ENCODE measurements at regions not wholly inside any gene's neighbourhood (a gene's known extent, or its start where the extent isn't known, plus 50 kb on each side); places are given as distances from the start of the nearest gene placed in this dataset.
"Not testable (repeated sequence)": the region's sequence is repeated elsewhere in the genome, so short reads cannot be mapped to it uniquely, and the experiment has no call there.

DNA sequence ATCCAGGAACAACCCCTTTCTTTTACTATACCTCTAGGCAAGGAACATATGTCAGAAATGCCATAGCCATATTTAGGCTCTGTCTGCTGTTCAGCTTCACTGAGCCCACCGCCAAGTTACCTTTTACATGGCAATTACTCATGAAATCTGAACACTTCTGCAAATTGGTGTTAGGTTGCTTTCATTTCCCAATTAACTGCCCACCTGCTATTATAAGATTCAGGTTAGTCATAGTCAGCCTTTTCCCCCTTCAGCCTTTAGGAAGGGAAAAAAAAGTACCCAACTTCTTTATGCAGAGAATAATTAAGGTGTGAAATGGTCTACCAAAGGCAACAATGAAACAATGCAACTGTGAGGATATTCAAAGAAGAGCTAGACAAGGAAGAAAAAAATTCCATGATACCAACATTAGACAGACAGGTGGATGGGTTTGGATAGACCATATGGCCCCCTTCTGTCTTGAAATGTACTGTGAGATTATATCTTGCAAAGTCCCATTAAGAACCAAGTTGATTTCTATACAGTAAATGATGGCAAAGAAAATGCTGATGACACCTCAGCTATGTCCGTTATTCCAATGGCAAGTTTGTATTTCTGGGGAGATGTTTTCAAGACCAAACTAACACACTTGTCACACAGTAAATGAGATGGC lies 442.1 kb upstream of the NRP1 start:
- no peak for DNase-seq

DNA sequence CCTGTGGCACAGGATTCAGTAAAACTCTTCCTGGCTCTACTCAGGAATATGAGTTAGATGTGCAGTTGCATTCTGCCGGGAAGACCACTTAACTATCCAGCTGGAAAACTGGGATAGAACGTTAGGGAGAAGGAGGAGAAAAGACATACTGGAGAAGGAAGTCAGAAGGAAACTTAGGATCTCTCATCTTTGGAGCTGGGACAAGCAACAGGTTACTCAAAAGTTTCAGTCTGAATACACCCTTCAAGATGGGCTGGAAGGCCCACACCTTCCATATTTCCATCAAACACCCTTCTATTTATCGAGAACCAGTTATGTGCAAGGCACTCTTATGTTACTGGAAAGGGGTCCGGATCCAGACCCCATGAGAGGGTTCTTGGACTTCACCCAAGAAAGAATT lies 440.4 kb upstream of the NRP1 start:
- no peak for DNase-seq

DNA sequence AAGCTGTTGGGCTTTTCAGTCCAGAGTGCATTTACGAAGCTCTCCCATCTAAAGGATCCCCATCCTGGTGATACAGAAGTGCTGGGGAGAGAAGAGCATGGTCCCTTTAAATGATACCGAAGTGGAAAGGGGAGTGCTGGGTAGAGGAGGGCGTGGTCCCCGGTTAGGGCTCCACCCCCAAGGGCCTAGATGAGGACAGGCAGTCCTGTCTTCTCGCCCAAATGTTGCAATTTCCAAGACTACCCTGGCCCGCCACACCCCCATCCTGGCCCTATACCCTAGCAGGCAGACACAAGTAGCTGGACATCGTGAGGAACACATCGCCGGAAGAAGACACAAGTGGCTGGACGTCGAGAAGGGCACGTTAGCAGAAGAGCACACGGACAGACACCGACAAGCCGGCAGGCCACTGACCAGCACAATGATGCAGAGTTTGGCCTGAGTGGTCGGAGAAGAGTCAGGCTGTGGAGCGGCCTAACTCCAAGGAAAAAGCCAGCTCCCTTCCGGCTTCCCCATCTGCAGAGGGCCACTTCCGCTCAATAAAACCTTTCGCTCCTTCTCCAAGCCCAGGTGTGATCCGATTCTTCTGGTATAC lies 439.5 kb upstream of the NRP1 start:
- DNase-seq: no peak

DNA sequence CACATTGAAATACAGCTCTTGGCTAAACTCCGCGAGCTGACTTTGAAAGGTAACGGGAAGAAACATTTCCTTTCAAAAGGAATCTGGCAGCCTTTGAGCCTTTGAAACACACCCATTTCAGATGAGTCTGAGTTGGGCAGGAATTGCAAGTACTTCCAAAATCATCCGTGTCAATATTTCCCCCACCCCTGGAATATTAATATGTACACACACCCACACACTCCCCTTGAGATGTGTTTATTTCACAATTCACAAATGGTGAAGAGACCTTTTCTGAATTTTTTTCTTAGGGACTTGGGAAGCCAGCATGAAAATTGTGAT lies 438.7 kb upstream of the NRP1 start:
- DNase-seq: no peak

DNA sequence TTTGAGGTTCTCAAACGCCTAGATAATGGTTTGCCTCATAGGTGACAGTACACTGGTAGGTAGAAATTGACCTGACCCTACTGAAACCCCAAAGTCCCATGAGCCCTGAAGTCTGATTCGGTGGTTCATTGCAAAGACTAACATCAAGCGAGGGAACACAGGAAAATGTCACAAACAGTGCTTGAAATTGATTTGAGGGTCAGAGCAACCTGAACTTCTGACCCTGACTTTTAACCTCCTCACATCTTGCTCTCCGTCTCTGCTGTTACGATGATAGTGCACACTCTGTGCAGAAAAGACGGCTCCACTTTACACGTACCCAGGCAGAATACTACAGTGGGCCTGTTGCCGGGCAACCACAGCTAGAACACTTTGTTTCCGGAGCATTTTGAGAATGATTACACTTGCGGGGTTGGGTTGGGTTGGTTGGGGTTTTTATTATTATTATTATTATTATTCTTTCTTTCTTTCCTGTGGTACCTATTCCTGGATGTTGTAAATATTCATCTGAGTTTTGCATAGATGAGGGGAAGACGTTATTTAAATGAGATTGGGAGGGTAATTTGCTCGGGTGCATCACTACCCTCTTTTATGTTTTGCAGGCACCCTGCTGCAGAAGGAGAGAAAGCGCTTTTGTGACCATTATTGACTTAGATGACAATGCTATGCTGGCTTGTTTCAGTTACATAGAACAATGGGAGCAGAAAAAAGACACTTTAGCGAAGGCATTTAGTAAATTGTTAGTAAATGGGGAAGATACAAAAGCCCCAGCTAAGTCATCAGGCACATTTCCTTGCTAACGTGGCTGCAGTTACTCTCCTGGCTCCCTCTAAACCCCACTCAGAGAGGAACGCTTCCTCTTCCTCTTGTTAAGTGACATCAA lies 438.1 kb upstream of the NRP1 start:
- no peak for DNase-seq

DNA sequence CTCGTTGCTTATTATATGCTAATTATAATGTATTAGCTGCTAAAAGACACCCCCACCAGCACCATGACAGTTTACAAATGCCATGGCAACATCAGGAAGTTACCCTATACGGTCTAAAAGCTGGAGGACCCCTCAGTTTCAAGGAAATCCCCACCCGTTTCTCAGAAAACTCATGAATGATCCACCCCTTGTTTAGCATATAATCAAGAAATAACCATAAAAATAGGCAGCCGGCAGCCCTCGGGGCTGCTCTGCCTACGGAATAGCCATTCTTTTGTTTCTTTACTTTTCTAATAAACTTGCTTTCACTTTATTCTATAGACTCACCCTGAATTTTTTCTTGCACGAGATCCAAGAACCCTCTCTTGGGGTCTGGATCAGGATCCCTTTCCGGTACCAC lies 437.4 kb upstream of the NRP1 start:
- DNase-seq: not testable (repeated sequence)

DNA sequence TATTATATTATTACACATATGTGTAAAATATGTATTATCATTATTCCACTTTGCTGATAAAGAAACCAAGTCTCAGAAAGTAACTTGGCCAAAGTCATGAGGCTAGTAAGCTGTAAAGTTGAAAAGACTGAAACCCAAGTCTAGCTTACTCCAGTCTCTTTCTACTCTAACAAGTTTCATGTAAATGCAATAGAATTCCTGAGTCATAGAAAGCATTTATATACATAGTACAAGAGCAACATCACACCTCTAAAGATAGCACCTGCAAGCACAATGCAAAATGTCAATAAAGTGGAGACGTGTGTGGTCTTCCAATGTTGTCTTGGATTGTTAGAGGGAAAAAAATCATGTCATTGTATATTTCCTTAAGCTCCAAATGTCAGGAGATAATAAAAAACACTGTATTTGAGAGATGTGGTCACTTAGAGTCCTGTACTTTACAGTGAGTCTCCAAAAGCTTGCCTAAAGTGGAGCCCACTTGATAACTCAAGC lies 430.3 kb upstream of the NRP1 start:
- no peak for DNase-seq

DNA sequence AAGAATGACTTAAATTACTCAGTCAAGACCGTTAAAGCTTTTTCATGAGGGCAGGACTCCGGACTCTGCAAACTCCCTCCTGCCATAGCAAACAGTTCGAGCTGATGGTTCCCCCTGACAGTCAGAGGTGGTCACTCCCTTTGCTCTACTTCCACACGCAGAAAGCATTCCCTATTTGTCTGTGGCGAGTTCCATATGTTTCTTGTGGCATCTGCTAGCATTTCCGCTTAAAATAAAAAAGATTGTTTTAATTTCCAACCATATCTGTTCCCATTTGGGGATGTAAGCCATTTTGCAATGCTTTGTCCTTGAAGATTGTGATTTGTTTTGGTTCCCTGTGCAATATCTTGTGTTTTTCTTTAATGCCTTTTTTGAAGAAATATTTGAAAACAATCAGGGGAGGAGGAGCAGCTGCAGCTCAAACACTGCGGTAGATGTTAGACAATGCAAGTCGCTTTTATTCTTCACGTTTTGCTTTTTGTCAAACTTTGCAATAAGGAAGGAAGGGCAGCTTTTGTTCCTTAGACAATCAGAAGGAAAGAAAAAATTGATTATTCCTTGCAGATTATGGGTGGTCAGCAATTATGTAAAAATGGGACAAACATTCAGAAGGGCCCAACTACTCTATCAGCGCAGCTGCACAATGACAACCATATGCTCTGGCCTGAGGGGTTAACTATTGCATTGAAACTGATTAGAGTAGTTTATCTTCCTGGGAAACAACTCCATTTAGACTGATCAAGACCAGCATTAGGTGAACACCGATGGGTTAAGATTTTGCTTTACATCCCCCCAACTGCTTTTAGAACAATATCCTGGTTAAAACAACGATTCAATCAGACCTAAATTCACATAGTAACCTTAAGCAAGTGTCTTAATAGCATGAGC lies 425.8 kb upstream of the NRP1 start:
- DNase-seq: no peak

DNA sequence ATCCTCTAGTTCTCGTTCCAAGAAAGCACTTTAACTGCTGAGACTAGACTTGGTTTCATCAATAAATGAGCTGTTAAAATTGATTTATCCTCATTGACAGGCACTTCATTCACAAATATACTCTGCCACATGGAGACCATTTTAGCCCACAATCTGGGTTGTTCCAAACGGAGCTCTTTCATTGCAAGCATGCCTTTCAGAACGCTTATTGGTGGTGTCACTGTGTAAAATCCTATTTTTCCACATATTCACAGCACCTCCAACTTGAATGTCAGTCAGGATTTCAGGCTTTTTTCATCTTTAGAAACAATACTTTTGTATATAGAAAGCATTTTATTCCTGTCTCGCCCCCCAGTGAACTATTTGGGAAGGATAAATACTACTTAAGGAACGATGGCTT lies 424.7 kb upstream of the NRP1 start:
- no peak for DNase-seq

DNA sequence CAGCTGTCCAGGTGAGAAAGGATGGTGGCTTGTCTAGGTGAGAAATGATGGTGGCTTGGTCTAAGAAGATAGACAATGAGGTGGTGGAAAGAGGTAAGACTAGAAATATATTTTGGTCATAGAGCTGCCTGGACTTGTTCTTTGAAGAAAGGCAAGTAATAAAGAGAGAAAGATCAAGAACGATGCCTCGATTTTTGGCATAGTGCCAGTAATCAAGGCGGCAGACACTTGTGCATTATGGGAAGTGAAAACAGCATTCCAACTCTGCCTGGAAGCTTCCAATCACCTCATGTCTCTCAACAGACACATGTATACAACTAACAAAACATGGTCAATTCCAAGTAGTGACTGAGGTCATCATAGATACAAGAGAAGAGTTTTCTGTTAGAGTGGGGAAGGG lies 423.8 kb upstream of the NRP1 start:
- no peak for DNase-seq

DNA sequence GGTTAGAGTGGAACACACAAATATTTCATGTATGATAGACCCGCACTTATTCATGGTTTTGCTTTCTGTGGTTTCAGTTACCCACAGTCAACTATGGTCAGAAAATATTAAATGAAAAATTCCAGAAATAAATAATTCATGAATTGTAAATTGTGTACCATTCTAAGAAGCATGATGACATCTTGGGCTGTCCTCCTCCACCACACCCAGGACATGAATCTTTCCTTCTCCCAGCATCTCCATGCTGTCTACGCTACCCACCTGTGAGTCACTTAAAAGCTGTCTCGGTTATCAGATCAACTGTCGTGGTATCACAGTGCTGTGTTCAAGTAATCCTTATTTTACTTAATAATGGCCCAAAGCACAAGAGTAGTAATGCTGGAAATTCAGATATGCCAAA lies 419.6 kb upstream of the NRP1 start:
- DNase-seq: no peak

DNA sequence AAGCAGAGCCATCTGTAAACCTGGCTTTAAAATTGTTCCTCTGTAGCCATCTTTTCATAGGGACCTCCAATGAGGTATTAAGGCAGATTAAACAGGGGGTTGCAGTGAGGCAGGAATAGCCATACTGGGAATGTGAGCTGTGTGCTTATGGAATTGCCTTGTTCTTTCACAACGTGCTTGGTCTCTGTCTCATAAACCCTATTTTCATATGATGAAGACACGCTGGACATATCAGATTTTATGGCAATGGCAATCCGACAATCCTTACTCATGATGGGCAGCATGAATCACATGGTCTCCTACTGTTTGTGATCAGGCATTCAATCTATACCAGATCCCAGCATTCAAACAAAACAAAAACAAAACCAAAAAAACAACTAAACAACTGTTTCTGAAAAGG lies 418.9 kb upstream of the NRP1 start:
- DNase-seq: no peak

DNA sequence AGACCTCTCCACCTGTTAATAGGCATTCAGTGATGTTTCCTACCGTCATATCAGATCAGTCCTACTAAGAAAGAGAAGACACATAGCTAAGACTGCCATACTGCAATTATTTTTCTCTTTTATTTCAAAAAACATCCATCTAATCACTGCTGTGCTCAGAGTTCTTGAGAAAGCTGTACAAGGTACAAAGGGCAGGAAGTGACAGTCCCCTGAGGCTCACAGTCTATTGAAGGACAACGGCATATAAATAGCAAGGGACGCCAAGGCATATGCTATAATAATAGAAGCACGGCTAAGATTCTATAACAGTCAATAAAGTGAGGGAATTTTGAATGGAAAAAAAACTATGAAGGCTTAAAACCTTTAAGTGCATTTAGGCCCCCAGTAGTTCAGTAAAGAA lies 415.3 kb upstream of the NRP1 start:
- DNase-seq: no peak

DNA sequence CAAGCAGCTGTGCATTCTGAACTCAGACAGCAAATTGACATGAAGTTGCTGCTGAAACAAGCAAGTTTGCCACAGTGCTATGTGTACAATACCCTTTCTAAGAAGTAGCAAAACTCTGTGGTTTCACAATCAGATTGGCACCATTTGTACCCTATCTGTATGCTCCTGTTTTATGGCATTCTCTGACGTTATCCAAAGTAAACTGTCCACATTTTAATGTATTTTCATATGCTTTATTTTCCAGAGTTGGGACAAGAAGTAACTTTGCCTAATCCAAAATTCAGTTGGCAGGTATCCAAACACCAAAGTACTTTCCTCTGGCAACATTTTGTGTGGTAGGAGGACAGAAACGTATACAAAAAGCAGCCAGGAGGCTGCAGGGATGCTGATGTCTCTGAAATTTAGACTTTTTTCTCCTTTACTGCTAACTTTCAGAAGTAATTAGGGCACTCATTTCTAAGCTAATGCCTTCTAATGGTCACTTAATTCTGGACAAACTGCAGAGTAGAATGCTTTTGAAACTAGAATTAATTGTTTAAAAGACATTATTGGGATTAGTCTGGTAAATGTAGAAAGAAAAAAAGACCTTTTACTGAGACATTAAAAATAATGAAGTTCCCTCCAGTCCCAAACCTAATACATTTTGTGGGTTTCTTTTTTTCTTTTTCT lies 414.7 kb upstream of the NRP1 start:
- no peak for DNase-seq

DNA sequence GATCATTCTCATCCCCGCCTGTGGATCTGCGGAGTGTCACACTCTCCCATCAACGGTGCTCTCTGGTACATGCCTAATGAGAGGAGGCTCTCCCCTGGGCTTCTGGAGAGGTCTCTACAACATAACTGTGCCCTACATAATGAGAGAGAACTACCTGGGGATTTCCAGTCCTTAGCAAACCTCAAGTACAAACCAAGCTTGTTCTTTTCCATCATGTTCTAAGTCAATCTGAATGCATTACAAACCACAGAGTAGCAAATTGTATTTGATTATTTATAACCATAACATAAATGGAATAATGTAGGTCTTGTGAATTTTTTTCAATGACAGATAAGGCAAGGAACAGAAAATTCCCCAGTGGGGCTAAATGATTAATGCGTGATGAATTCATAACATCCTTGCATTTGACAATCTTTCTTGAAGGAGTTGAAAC lies 412.4 kb upstream of the NRP1 start:
- DNase-seq: no peak

DNA sequence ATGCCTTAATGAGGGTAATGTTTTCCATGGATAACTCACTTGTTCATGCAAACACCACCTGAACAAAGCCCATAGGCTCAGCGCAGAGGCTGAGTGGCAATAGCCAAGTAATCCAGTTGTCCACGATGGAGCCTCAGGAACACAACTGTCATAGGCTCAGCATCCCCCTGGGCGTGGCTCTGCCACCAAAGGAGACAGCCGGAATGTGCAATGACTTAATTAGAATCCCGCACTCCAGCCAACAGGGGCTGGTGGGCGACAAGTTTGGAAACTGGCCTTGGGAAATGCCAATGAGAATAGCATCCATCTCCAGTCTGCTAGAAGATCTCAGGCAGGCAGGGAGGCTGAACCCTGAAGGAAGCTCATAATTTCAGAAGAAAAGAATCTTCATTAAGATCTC lies 411.7 kb upstream of the NRP1 start:
- DNase-seq: no peak

DNA sequence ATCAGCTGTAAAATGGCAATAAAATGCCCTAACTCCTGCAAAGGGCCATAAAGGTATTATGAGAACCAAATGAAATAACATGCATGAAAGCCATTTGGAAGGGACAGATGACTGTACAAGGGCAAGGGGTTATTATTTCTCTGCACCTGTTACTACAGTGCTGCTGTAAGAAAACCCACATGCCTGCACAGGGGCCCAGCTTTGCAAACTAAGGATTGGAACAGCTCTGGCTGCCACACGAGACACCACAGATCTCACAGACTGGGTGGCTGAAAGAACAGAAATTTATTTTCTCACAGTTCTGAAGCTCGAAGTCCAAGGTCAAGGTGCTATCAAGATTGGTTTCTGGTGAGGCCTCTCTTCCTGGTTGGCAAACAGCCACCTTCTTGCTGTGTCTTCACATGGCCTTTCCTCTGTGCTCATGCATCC lies 409.0 kb upstream of the NRP1 start:
- DNase-seq: no peak

DNA sequence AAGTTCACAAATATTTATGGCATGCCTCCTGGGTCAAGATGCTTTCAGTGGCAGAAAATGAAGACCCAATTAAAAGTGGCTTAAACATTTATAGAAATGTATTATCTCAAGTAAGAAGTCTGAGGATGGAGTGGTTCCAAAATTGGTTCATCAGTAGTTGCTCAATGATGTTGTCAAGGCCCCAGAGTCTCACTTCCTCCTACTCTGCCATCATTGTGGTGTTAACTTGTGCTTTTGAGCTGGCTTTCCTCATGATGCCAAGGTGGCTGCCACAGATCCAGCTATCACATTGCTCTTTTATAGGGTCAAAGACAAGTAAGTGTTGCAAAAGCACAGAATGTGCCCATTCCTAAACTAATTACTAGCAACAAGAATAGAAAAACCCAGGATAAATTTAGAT lies 404.6 kb upstream of the NRP1 start:
- DNase-seq: no peak

DNA sequence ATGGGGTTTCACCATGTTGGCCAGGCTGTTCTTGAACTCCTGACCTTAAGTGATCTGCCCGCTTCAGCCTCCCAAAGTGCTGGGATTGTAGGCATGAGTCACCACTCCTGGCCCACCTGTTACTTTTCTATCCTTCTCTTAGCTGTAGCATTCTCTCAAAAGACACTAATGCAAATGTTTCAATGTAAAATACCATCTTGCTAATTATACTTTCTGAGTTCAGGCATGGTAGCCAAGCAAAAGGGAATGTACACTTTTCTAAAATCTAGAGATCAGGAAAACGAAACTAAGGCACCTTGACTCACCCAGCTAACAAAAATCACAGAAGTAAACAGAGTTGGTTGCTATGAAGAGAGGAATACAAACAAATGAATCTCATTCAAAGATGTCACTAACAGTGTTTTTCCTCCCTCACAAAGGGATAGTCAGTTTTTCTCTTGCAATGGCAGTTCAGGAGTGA lies 401.0 kb upstream of the NRP1 start:
- no peak for DNase-seq

DNA sequence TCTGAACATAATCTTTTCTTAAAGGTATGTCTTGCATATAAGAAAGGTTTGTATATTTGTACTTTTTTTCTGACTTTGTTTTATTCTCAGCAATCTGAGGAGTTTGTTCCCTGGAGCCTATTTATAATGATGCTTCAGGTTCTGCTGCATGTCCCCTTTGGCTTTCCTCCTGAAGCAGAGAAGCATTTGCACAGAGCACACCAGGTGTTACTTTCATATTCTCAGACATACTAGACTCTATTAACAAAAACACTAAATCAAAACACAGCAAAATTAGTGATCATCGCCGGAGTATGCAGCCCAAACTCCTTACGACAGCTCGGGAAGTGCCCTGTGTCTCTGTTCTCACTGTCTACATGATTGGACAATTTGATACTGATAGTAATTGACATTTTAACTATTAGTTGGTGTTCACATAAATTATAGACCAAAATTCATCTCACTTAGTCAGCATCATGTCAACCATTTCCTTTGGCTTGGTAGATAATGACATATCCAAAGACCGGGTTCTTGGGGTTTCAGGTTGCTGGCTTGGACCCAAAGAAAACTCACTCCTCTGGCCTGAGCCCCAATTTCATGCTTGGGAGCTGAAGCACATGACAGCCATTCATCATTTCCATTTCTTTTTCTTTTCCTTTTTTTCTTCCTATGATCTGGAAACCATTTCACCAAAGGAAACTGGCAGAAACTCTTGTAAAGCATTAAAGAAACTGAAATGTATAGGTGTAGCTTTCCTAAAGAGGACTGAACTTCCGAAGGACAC lies 400.1 kb upstream of the NRP1 start:
- no peak for DNase-seq

DNA sequence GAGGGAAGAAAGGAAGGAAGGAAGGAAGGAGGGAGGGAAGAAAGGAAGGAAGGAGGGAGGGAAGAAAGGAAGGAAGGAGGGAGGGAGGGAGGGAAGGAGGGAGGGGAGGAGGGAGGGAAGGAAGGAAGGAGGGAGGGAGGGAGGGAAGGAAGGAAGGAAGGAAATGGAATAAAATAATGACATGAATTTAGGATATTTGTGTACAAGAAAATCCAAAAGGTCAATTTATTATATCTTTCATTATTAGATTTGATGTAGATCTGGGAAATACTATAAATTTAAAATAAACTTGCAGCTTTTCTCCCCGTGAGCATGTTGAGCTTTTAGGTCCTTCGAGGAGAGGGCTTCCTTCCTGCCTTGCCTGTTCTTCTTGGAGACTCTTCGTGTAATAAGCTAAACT lies 398.6 kb upstream of the NRP1 start:
- DNase-seq: no peak

Measured in stimulated activated naive CD4-positive, alpha-beta T cell (primary cell).